ENCODE measurements at regions not wholly inside any gene's neighbourhood (a gene's known extent, or its start where the extent isn't known, plus 50 kb on each side); places are given as distances from the start of the nearest gene placed in this dataset.
A peak's percentile ranks its signal among the peaks of the same experiment; 100 is the strongest.

DNA sequence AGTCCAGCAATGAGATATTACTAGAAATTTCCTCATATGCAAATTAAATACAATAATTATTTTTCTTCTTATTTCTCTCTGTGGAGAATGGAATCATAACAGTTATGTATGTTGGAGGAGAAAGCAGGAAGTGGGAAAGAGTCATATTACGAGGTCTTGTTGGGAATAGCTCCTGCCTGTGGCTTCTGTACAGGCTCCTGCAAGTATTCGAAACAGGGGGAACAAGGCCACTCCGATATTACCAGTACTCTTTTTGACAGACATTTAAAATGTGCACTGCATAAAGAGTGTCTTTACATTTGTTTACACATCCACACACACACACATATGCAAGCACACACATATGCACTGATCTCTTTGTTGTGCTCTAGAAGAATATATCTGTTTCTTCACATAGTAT, 812.0 kb upstream of the ZNF608 start:
- no peak for DNase-seq (ENCODE audit: low read depth in 1 of 2, low spot score in 2 of 2)
- H3K27me3 ChIP-seq (replicated peaks): no peaks in the 10 kb centered on the region
- H3K9me3 ChIP-seq (replicated peaks): no peaks in the 10 kb centered on the region
- peaks cover 24% of the 10 kb centered on the region for H3K4me1 ChIP-seq (replicated peaks)
- H3K4me3 ChIP-seq: no peak overlapping the region
- H3K27ac ChIP-seq: no peak overlapping the region
- no peaks in the 10 kb centered on the region for H3K36me3 ChIP-seq

DNA sequence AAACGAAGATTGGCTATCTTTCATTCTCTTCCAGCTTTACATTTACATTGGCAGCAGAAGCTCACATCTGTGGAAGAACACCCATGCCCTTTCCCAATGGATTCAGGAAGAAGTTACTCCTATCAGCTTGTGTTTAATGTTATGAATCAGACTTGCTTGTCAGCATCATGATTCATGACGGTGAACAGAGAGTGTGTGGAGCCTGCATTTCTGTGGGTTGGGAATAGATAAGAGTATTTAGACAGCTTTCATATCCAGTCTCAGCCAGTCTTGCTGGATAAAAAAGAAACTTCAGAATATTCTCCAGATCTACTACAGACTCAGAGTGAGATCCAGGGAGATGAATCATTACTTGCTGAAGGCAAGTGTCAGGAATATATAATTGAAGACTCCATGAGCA, 812.9 kb upstream of the ZNF608 start:
- Histone ChIP-seq H3K27me3 (replicated peaks) (no peaks in the 10 kb centered on the region), H3K36me3 (no peaks in the 10 kb centered on the region), H3K4me1 (replicated peaks) (peaks cover 24% of the 10 kb centered on the region), H3K9me3 (replicated peaks) (no peaks in the 10 kb centered on the region), H3K4me3 (no peak overlapping the region), H3K27ac (peak overlapping the region; percentile 2)
- DNase-seq (ENCODE audit: low read depth in 1 of 2, low spot score in 2 of 2): peak; percentile 68 to 79

DNA sequence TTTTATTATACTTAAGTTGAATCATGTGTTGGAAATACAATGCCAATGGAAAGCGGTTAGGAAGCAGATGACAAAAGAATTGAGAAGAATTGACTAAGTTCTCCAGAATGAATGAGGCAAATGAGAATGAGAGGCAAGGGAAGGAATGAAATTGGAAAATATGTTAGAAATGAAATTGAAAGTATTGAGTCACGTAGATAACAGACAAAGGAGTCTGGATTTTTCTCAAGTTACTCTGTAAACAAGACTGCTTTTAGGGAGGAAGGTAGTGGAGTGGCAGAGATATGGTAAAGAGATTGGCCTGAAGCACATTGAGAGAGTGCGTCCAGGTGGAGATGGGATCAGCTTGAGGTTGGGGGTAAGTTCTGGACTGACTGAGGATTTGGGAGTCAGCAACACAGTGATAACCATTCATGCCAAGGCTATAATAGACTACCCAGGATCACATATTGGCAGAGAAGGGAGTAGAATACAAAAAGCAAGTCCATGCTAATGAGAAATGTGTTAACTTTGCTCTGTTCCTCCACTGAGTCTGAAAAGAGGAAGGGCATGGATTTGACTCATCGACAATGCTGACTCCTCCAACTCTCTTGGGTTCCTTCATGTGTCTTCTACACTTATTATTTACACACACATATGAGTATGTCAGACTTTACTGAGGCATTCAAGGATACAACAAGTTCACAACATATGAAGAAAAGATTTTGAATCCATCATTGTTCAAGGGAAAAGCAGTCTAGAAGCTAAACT, 814.2 kb upstream of the ZNF608 start:
- Histone ChIP-seq H3K4me1 (replicated peaks) (peaks cover 24% of the 10 kb centered on the region), H3K27me3 (replicated peaks) (no peaks in the 10 kb centered on the region), H3K27ac (peak overlapping the region; percentile 4; the same call in 1 of the 2 replicates), H3K9me3 (replicated peaks) (no peaks in the 10 kb centered on the region), H3K4me3 (no peak overlapping the region), H3K36me3 (no peaks in the 10 kb centered on the region)
- peak in 1 of 2 experiments; percentile 19 for DNase-seq (ENCODE audit: low read depth in 1 of 2, low spot score in 2 of 2)

DNA sequence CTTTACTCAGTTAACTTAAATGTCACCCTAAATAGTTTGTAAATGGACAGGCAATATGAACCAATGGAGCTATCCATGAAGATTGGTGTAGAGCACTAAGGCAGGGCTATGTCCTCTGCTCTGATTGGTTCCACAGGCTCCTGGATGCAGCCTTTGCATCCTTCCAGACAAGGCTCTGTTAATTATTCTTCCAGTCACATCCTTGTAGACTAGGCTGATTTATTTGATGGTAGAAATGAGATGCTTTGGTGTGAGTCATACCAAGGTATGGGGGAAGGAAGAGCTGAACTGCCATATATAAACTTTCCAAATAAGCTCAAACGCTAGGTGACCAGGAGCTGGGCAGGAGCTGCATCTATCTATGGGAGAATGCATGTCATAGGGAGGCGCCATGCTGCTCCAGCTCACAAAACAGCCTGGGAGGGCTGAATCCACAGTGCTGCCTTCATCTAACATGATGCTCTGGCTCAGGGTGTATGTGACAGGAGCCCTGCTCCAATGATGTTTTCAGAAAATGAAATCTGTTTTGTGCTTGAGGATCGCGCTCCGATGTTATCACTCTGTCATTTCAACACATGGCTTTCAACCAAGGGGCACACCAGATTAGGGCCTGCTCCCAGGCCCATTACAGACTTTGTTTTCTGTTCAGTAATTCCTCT, 818.0 kb upstream of the ZNF608 start:
- H3K36me3 ChIP-seq: no peaks in the 10 kb centered on the region
- H3K27ac ChIP-seq: no peak overlapping the region
- H3K4me3 ChIP-seq: no peak overlapping the region
- DNase-seq (ENCODE audit: low read depth in 1 of 2, low spot score in 2 of 2): no peak
- peaks cover 15% of the 10 kb centered on the region for H3K4me1 ChIP-seq (replicated peaks)
- H3K27me3 ChIP-seq (replicated peaks): no peaks in the 10 kb centered on the region
- no peaks in the 10 kb centered on the region for H3K9me3 ChIP-seq (replicated peaks)

DNA sequence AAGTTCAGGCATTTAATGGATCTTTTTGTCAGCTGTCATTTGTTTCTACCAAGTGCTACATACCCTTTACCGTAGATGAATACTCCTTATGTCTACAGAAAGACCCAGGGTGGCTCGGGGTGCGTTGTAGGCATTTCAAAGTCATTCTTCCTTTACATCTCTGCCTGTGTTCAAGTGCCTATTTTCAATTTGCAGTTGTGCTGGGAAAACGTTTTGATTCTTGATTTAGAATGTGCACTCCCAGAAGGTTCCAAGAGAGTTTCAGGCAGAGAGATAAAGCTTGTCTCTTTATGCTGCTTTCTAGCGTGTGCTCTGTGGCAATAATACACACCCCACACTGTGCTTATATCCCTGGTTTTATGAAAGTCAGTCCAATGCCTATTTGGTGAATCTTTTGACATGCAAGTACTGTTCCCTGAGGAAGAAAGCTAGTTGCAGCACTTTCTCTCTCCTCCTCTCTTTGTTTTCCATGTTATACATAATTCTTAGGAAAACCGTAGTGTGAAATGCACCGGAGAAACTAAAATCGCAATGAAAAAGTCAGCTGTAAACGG, 828.1 kb upstream of the ZNF608 start:
- Histone ChIP-seq H3K27me3 (replicated peaks) (no peaks in the 10 kb centered on the region), H3K4me3 (no peak overlapping the region), H3K36me3 (no peaks in the 10 kb centered on the region), H3K4me1 (replicated peaks) (no peaks in the 10 kb centered on the region), H3K27ac (no peak overlapping the region), H3K9me3 (replicated peaks) (no peaks in the 10 kb centered on the region; the same call in 1 of the 2 replicates)
- no peak for DNase-seq (ENCODE audit: low read depth in 1 of 2, low spot score in 2 of 2)

DNA sequence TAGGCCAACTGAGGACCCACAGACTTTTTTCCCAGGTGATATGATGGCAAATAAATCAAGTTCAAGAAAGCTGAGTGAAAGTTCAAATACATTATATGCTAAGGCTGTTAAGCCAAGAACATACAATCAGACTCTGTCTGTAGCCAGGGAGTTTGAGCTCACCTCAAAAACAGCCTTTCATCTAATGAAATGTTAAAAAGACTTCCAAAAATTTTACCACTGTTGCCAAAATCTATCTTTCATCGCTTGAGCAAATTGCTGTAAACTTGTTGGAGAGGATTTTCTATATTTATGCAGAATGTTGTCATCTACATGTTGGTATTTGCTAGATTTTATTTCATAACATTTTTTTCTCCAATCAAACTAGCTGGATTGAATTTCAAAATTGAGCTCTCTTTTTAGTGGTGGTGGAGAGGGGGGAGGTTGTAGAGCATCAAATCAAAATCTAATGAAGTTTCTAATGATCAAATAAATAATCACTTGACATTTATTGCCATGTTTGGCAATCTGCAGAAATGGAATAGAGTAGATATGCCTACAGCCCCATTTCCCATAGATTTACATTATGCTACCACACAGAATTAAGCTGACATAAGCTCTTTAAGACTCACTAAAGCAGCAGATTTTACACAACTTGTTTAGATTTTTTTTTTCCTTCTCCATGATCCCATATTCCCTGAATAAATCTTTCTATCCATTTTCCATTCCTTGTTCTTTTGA, 828.9 kb upstream of the ZNF608 start:
- H3K4me1 ChIP-seq (replicated peaks): no peaks in the 10 kb centered on the region
- no peaks in the 10 kb centered on the region for H3K27me3 ChIP-seq (replicated peaks)
- no peak overlapping the region for H3K4me3 ChIP-seq
- no peaks in the 10 kb centered on the region; the same call in 1 of the 2 replicates for H3K9me3 ChIP-seq (replicated peaks)
- DNase-seq (ENCODE audit: low read depth in 1 of 2, low spot score in 2 of 2): no peak
- no peaks in the 10 kb centered on the region for H3K36me3 ChIP-seq
- H3K27ac ChIP-seq: no peak overlapping the region

DNA sequence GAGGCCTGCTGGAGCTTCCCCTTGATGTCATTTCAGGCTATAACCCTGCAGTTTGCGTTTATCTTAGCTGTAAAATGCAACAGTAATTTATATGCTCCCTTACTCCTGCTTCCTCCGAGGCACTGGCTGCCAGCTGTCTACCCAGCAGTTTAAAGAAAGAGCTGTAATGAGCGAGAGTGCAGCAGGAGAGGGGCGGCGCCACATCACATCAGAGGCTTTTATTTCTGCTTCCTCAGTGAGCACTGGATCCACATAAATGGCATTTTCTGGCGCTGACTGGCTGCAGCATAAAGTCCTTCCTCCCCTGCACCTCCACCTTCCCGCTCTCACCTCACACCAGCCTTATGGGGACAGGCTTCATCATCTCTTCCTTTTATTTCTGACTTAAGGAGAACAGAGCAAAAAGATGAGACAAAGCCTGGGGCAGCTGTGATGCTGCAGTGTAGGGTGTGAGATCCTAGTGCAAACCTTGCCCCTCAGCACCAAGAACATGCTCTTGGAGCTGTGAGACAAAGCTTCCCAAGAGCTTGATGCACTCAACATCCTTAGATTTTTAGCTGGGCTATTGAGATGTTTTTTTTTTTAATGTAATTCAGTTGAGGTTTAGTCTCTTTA, 829.6 kb upstream of the ZNF608 start:
- no peaks in the 10 kb centered on the region for H3K27me3 ChIP-seq (replicated peaks)
- H3K4me1 ChIP-seq (replicated peaks): no peaks in the 10 kb centered on the region
- no peak overlapping the region for H3K27ac ChIP-seq
- no peak for DNase-seq (ENCODE audit: low read depth in 1 of 2, low spot score in 2 of 2)
- no peak overlapping the region for H3K4me3 ChIP-seq
- no peaks in the 10 kb centered on the region for H3K36me3 ChIP-seq
- no peaks in the 10 kb centered on the region; the same call in 1 of the 2 replicates for H3K9me3 ChIP-seq (replicated peaks)

DNA sequence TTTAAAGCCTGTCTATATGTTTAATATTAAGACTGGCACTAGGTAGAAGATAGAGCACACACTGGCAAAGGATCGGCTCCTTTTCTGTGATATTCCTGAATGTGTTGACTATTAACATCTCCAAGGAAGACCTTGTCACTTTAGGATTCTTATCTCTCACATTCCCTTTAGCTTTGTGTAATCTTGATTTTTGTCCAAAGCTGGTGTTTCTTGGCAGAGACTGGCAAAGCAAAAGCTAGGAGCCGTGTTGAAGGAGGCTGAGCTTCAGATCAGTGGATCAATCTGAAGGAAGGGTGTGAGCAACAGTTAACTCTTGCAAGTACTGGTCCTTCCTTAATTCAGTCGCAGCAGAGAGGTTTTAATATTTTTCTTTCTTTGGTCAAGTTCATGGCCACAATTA, 830.4 kb upstream of the ZNF608 start:
- peaks cover 2% of the 10 kb centered on the region; the same call in 1 of the 2 replicates for H3K9me3 ChIP-seq (replicated peaks)
- no peak overlapping the region for H3K4me3 ChIP-seq
- DNase-seq (ENCODE audit: low read depth in 1 of 2, low spot score in 2 of 2): no peak
- H3K27ac ChIP-seq: no peak overlapping the region
- no peaks in the 10 kb centered on the region for H3K36me3 ChIP-seq
- no peaks in the 10 kb centered on the region for H3K4me1 ChIP-seq (replicated peaks)
- H3K27me3 ChIP-seq (replicated peaks): no peaks in the 10 kb centered on the region

DNA sequence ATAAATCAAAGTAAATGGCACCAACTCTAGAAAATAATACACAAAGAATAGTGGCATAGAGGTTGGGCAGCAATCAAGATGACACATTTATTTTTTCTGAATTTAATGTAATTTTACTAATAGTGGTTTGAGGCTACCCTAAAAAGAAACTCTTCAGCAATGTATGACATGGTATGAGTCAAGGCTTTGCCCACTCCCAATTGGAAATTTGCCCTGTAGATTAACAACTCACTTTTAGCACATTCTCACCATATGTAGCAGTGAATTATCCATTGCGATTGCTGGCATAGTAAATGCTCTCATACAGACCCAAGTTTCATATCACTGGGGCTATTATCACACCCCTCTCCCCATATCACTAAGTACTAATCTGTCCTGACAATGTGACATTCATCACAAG, 832.1 kb upstream of the ZNF608 start:
- no peaks in the 10 kb centered on the region for H3K36me3 ChIP-seq
- H3K4me3 ChIP-seq: no peak overlapping the region
- no peak for DNase-seq (ENCODE audit: low read depth in 1 of 2, low spot score in 2 of 2)
- no peaks in the 10 kb centered on the region for H3K4me1 ChIP-seq (replicated peaks)
- H3K9me3 ChIP-seq (replicated peaks): peaks cover 2% of the 10 kb centered on the region; the same call in 1 of the 2 replicates
- H3K27me3 ChIP-seq (replicated peaks): no peaks in the 10 kb centered on the region
- no peak overlapping the region for H3K27ac ChIP-seq

DNA sequence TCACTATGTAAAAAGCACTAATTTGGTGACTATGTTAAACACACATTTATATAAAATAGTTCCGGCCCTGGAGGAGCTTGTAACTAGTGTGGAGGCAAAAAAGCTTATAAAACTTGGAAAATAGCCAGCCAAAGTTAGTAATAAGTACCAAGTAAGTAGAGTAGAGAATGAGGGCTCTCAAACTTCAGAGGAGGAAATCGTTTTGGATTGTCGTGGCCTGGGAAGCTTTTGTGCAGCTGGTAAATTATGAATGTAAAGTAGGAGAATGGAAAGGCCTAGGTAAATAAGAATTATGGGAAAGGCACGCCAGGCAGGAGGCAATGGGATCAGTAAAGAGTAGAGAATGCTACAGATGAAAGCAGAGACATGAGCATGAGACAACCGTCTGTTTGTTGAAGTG, 832.7 kb upstream of the ZNF608 start:
- H3K4me1 ChIP-seq (replicated peaks): no peaks in the 10 kb centered on the region

DNA sequence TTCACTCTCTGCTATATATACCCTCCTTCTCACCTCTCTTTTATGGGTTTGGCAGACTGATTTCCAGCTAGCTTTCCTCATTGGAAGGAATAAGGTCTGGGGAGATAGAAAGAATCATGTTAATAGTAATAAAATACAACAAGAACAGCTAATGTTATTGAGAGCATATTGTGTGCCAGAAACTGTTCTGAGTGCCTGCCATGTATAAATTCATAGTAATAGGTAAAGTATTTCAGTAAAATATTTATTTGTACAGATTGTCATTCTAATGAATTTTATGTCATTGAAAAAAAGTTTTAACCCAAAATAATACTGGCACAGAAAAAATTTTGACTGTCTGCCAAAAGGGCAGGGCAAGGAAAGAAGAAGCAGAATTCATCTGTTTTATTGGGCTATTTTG, 834.9 kb upstream of the ZNF608 start:
- Histone ChIP-seq H3K27ac (no peak overlapping the region), H3K36me3 (no peaks in the 10 kb centered on the region), H3K4me1 (replicated peaks) (no peaks in the 10 kb centered on the region), H3K27me3 (replicated peaks) (no peaks in the 10 kb centered on the region), H3K9me3 (replicated peaks) (0 out of 2 replicates have a peak, but pooled peaks cover 2% of the 10 kb centered on the region), H3K4me3 (no peak overlapping the region)
- DNase-seq (ENCODE audit: low read depth in 1 of 2, low spot score in 2 of 2): no peak

More for the DNA sequence above, 832.7 kb upstream of the ZNF608 start:
- no peak for DNase-seq (ENCODE audit: low read depth in 1 of 2, low spot score in 2 of 2)
- Histone ChIP-seq H3K9me3 (replicated peaks) (peaks cover 2% of the 10 kb centered on the region; the same call in 1 of the 2 replicates), H3K27ac (no peak overlapping the region), H3K36me3 (no peaks in the 10 kb centered on the region), H3K4me3 (no peak overlapping the region), H3K27me3 (replicated peaks) (no peaks in the 10 kb centered on the region)

DNA sequence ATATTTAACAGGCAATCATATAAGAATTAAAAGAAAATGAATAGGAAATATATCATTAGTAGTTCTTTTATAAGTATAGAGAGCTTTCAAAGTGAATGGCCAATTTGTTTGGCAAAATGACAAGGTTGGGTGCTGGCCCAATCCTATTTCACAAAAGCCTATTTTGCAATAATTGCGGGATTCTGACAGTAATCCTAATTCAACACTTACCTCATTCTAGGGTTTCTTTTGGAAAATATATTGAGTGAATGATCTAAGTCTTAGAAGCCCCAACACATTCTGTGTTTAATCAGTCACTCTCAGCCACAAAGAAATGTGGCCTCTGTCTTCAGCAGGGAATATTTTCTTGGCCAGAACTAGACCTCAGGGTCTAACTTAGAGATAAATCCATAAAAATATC, 835.9 kb upstream of the ZNF608 start:
- H3K4me3 ChIP-seq: no peak overlapping the region
- no peak for DNase-seq (ENCODE audit: low read depth in 1 of 2, low spot score in 2 of 2)

DNA sequence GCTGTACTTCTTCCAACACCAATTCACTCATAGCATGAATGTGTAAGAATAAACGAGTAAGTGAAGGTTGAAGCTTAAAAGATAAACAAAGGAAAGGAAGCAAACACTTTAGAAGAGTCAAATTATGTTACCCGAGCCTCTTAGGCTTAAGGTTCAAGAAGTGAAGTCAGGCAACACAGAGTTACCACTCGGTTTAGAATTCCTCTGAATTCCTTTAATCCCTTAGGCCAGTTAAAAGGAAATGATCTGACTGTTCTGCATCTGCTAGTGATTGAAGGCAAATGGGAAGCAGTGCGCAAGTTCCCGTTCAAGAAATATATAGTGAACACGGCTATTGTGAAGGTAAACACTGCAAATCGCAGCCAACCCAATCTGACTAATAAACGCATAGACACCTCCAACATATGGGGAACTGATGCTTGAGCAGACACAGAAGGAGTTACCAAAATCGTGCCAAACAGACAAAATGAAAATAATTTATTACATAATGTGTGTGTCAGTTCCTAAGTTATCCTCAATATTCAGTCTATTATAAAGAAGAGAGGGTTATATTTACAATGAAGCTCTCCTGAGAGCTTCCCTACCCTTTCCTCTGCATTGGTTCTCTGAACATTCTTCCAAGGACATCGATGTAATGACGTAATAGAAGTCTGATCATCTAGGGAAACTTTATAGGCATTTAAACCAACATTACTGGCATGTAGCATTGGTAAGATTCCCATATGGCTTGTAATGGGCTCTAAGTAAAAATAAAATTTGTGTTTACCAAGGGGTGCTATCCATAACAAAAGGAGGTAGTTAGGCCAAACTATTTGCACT, 837.1 kb upstream of the ZNF608 start:
- H3K4me3 ChIP-seq: no peak overlapping the region
- DNase-seq (ENCODE audit: low read depth in 1 of 2, low spot score in 2 of 2): no peak
- 0 out of 2 replicates have a peak, but pooled peaks cover 2% of the 10 kb centered on the region for H3K9me3 ChIP-seq (replicated peaks)
- H3K27me3 ChIP-seq (replicated peaks): no peaks in the 10 kb centered on the region
- H3K36me3 ChIP-seq: no peaks in the 10 kb centered on the region
- H3K27ac ChIP-seq: no peak overlapping the region
- H3K4me1 ChIP-seq (replicated peaks): no peaks in the 10 kb centered on the region

More for the DNA sequence above, 835.9 kb upstream of the ZNF608 start:
- no peaks in the 10 kb centered on the region for H3K27me3 ChIP-seq (replicated peaks)
- no peaks in the 10 kb centered on the region for H3K4me1 ChIP-seq (replicated peaks)
- H3K36me3 ChIP-seq: no peaks in the 10 kb centered on the region
- 0 out of 2 replicates have a peak, but pooled peaks cover 2% of the 10 kb centered on the region for H3K9me3 ChIP-seq (replicated peaks)
- no peak overlapping the region for H3K27ac ChIP-seq

Data from SJSA1 (cell line).